ENCODE measurements at regions not wholly inside any gene's neighbourhood (a gene's known extent, or its start where the extent isn't known, plus 50 kb on each side); places are given as distances from the start of the nearest gene placed in this dataset.

DNA sequence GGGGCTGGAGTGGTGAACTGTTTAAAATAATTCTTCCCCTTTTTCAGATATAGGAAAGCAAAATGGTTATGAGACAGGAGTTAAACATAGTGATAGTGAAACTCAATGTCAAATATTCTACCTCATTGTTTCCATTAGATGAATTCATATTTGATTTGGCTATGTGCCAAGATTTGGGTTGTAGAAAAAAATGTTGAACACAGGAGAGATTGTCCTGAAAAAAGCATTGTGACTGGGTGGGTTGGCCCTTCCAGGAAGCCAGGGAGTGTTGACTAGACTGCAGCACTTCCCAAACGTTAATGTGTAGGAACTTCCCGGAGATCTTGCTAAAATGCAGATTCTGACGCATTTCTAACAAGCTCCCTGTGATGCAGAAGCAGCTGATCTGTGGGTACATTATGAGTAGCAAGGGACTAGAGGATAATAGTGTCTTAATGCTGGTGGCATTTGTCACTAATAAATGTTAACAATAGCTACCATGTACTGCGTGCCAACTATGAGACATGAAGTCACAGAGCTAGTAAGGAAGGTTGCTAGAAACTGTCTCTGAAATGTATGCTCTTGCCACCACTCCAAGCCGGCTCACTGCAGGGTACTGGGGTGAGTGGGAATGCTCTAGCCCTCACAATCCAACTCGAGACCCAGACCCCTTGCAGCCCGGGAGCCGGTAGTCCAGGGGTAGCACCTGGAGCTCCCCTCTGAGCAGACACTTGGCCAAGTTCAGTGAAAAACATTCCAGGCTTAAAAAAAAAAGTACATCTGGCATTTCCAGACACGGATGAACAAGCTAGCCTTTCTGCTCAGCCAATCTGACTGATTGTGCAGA is 120.6 kb downstream of the CD47 start:
- no peak for DNase-seq (ENCODE audit: low read depth)

DNA sequence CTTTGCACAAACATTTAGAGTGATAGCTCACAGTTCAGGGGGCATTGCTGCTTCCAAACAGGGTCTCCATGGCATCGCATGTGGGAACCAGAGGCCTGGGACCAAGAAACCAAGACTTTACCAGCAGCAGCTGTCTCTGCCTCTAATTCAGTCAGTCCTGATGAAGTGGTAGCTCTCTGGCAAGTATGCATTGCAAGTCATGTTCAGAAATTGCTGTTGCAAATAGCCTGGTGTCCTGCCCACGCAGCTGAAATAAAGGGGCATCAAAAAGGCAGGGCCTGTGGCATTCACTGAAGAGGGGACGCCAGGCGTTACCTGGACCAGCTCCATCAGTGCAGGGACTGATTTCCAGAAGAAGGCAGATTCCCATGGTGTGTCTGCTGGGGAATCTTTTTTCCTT is 121.3 kb downstream of the CD47 start:
- DNase-seq (ENCODE audit: low read depth), result no peak

DNA sequence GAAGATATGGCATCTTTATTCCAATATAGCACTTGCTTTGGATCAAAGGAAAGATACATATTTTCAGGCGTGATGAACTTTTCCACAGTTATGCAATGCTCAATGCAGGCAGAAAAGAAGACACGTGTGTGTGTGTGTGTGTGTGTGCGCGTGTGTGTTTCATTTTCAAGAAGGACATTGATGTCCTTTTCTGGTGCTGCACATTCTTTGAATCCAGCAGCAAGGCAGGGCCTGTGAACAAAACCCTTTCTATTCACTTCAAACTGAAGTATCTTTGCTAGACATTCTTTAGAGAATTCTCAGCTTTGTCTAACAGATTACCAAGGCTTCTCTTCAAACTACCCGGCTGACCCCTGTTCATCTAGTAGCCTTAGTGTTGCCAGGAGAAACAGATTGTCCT is 124.6 kb downstream of the CD47 start:
- no peak for DNase-seq (ENCODE audit: low read depth)

DNA sequence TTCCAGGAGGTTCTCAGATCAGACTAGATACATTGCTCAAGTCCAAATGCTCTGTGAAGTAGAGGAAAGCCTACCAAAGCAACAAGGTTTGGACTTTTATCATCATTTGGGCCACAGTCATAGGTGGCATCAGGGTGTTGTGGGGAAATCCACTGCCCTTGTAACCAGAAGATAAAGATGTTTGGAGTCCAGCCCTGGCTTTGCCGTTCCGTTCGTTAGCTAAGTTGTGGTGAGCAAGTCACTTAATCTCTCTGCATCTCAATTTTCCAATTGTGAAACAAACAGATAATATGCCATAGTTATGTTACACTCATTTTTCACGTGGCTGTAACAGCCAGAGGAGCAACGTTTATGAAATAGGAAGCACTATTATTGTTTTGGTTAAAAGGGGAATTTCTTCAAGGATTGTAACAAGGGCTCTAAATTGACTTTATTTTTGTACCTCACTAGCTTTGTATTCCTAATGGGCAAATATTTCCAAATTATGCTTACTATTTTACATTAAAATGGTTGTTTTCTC is 125.6 kb downstream of the CD47 start:
- no peak for DNase-seq (ENCODE audit: low read depth)

DNA sequence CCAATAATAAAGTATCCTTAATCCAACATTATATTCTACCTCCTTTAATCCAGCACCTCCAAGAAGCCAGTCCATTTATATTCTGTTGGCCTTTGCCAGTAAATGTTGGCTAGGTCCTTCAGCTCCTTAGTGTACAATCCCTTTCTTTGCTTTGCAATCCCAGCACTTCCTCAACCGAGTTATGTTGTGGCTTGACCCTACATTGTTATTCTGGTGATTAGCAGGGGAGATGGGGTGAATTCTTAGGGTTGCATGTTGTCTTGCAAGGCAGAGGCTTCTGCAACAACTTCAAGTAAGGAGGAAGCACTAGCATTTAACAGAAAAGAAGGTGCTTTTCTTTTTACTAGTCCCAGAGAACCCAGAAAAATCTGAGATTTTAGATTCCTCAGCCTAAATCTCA is 127.2 kb downstream of the CD47 start:
- no peak for DNase-seq (ENCODE audit: low read depth)

DNA sequence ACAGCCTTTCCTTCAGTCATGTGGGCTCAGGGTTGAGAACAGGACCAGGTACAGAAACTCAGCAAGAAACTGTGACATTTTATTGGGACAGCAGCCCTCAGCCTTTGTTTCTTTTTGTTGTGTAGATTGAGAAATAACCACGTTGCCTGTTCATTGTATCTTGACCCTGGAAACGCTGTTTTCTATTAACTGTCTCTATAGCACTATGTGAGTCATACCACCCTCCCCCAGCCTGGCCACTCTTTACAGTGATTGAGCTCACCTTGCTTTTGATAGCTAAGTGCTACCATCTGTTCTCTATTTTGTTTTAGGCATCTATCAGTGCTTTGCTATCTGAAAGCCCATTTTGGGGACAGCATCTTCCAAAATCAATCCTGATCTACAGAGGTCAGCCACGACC is 127.9 kb downstream of the CD47 start:
- DNase-seq (ENCODE audit: low read depth), result no peak

DNA sequence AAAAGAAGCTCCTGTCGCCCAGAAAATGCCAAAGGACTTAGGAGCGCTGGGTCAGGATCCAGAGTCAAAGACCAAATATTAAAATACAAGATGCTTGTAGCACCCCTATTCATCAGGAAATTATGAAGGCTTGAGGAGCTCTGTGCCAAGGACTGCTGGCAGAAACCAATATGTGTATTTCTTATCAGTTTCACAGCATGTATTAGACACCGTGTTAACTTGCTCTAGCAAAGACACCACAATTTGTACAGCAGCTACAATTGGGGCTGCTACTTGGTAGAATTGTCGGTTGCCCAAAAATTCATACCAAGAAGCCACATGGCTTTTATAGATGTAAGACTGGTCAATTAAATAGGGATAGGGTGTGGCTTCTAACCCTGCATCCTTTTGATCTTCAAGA is 128.8 kb downstream of the CD47 start:
- DNase-seq (ENCODE audit: low read depth), result no peak

DNA sequence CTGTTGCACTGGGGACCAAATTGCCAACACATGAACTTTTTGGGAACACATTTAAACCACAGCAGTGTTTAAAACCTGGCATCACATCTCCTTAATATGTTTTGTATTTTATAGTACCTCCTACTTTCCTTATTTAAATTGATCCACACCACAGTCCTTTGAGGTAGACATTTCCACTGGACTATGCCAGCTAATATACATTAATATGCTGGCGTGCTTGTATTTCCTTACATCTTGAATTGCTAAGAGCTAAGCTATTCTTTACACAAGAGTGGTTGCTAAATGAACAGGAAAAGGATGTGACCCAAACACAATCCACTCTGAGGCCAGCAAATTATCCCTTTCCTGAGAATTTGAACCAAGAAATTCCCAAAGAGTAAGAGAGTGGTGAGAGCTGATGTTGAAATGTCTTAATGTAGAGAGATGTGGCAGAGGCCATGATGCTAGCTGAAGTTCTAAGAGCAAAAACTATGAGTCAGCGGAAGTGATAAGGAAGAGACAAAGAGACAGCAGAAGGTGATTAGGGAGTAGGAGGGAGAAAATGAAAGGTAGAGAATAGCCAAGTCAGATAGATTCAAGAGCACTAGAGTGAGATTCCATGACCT is 131.2 kb downstream of the CD47 start:
- no peak for DNase-seq (ENCODE audit: low read depth)

DNA sequence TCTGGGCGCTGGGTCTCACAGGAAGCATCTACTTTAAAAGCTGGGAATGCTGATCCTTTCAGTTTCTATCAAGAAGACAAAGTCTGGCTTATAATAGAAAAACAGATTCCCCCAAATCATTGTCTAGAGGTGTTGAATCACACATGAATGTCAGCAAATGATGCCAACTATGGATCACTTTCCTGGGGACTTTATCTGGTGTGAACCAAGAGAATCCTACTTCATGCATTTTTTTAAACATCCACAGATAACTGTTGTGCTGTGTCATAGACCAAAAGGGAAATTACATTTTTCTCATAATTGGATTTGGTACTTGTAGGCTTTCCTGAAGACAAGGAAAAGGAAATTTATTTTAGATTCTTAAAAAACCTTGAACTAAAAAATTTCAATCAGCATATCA is 132.7 kb downstream of the CD47 start:
- no peak for DNase-seq (ENCODE audit: low read depth)

DNA sequence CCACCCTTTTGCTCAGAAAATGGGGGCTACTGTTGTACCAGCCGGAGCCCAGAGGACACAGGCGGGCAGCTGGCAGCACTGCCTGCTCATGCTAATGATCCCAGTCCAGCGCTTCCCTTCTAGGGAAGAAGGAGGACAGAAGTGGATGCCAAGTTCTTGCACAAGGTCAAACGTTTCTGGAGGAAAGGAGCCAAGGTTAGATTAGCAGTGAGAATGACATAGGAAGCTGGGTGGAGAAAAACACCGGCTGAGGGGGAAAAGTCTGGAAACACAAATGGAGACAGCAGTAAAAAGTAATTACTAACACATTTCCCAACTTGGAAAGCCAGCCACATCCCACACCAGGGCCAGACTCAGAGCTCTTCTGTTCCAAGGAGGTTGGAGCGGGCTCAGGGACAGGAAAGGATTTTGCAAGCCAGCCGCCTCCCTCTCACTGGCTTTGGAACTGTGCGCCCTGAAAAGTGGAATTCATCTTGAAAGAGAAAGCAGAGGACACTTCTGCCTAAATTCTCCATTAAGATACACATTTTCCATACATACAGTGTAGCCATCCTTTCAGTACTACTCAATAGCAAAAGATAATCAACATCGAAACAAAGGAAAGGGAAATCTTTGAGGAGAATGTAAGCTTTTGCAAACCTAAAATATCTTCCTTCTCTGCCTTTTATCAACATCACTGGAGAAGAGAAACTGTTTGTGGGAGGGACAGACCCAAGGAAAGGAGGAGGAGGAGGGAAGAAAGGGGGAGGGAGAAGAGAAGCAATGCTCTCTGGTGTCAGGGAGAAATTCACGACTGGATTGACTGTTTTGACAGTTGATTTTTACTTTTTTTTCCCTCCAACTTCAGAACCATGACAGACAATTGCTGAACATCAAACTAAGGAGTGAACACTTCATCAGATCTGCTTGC is 133.6 kb downstream of the CD47 start:
- DNase-seq (ENCODE audit: low read depth), result no peak

DNA sequence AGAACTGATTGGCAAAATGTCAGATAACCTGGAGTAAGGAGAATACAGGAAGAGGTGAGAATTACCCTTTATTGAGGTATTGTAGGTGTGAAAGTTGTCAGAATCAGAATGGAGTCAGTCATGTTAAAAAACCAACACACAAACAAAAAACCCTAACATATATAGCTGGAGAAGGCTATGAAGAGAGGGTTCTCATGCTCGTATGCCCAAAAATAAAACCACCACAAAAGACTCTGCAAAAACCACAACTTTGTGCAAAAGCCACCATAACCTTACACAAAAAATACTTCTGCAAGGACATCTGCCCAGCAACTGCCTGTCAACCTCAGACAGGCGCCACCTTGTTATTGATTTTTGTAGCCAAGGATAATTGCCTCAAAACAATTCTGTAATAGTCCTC is 136.0 kb downstream of the CD47 start:
- DNase-seq (ENCODE audit: low read depth), result no peak

DNA sequence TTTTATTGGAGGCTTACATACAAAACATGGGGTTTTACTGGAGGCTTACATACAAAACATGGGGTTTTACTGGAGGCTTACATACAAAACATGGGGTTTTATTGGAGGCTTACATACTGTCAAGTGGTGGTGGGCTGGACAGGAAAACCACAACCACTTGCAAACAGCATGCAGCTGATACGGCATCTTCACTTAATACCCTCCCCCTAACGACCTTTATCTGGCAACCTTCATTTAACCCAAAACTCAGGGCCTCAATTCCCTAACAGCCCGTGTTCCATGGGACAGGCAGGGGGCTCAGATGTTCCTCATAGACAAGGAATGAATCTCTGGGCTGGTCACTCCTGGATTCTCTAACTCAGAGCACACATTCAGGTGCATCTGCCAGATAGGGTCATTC is 137.1 kb downstream of the CD47 start:
- no peak for DNase-seq (ENCODE audit: low read depth)

DNA sequence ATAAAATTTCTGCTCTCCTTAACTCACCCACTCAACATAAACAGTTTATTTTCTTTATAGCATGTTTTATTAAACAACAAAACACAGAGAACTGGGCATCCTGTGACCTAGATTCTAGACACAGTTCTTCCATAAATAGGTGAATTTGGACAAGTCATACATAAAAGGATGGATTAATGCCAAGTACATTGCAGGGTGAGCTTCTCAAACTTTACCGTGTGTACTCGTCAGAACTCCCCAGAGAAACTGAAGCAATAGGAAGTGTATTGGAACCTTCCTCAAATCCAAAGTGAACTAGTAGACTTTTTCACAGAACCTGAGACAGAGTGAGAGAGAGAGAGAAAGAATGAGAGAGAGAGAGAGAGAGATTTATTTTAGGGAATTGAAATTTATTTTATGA is 139.7 kb downstream of the CD47 start:
- DNase-seq (ENCODE audit: low read depth), result no peak

DNA sequence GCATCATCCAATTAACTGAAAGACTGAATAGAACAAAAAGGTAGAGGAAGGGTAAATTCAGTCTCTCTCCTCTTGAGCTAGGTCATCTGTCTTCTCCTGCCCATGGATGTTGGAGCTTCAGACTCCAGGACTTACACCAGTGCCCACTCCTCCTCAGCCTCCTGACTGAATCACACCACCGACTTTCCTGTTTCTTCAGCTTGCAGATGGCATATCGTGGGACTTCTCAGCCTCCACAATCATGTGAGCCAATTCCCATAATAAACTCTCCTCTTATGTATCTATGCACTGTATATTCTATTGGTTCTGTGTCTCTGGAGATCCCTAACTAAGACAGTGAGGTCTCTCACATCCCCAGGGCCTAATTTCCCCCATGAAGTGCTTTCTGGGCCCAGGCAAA is 140.4 kb downstream of the CD47 start:
- DNase-seq (ENCODE audit: low read depth), result no peak

DNA sequence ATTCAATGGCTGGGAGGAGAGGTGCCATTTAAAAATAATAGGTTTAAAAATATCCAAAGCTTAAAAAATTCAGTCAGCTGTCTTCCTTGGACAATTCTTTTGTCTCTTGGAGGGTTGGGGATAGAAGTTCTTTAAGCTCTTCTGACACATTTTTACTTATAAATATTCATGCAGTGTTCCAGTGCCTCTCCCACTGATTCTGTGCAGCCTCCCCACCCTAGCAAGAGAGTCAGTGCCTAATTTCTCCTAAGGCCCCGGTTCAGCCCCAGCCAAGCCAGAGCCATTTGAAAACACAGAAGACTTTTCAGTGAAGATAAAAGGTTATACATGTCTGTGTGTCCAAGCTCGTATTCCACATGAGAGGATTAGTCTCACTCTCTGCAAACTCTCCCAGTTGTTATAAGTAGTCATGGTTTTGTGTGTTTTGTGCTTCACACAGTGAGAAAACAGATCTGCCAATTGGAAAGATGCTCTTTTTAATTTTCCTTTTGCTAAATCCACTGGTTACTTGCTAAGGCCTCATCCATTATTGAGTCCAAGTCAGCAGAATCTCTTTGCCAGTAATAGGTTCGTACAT is 141.3 kb downstream of the CD47 start:
- no peak for DNase-seq (ENCODE audit: low read depth)

DNA sequence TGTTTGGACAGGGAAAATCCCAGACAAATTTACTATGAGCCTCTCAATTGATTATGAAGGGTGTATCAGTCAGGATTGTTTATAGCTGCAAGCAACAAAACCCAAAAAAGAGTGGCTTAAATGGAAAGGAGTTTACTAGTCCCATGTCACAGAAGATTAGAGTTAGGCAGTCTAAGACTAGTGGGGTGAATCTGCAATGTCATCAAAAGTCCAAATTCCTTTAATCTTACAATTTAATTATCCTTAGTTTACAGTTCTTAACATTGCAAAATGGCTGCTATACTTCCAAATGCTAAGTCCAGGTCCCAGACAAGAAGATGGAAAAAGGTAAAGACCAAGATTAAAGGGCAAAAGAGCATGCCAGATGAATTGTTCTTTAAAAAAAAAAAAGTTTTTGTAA is 143.6 kb downstream of the CD47 start:
- no peak for DNase-seq (ENCODE audit: low read depth)

DNA sequence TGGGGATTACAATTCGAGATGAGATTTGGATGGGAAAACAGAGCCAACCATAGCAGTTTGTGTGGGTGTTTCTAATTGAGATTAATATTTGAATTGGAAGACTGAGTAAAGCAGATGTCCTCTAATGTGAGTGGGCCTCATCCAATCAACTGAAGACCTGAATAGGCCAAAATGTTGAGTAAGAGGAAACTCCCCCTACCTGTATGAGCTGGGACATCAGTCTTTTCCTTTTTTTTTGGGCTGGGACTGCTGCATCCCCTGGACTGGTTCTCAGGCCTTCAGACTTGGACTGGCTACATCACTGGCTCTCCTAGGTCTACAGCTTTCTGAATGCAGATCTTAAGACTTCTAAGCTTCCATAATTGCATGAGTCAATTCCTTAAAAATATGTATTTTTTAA is 144.1 kb downstream of the CD47 start:
- no peak for DNase-seq (ENCODE audit: low read depth)

DNA sequence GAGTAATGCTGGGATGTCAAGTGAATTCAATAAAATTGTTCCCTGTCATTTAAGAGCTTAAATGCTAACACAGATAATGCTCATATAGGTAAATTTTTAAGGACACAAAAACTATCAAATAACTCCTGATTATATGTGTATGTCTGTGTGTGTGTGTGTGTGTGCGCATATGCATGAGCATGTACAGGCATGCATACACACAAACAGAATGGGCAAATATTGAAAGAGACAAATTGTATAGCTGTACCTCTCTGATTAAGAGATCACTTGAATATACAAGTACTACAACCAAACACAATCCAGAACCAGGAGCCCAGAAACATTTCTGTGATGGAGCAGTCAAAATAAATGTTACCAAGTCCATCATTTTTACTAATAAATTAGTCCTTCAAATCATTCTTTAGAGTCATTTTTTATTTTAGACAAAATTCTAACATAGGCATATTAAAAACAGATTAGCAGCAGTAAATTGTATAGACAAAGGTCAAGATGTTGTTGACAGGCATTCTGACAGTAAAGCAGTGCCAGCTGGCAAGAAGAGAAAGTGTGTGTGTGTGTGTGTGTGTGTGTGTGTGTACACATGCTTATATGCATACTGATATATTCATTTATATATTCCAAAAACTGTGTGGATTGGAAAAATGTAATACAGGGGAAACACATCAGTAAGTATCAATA is 145.3 kb downstream of the CD47 start:
- no peak for DNase-seq (ENCODE audit: low read depth)

DNA sequence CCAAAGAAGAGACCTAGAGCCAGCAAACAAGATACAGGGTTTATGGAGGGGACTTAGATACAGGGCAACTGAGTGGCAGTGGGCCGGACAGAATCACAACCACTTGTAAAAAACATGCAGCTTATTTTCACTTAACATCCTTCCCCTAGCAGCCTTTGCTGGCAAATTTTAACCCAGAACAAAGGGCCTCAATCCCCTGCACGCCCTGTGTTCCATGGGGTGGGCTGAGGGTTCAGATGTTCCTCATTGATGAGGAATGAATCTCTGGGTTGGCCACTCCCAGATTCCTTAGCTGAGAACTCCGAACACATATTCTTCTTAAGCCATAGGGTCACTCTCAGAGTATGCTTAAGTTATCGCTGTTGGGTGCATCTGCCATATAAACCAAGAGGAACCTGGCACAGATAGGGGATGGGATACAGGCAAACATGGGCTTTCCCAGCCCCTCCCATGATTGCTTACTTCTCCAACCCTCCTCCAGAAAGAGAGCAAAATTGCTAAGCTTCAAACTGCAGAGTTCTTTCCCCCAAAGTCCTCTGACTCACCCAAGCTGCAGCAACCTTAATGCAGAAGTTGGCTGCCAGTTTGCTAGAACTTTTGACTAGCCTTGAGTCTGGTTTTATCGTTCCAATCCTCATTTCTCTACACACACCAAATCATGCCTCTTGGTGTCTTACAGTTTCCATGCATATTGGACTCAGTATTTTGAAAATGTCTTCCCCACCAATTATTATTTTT is 146.9 kb downstream of the CD47 start:
- no peak for DNase-seq (ENCODE audit: low read depth)

DNA sequence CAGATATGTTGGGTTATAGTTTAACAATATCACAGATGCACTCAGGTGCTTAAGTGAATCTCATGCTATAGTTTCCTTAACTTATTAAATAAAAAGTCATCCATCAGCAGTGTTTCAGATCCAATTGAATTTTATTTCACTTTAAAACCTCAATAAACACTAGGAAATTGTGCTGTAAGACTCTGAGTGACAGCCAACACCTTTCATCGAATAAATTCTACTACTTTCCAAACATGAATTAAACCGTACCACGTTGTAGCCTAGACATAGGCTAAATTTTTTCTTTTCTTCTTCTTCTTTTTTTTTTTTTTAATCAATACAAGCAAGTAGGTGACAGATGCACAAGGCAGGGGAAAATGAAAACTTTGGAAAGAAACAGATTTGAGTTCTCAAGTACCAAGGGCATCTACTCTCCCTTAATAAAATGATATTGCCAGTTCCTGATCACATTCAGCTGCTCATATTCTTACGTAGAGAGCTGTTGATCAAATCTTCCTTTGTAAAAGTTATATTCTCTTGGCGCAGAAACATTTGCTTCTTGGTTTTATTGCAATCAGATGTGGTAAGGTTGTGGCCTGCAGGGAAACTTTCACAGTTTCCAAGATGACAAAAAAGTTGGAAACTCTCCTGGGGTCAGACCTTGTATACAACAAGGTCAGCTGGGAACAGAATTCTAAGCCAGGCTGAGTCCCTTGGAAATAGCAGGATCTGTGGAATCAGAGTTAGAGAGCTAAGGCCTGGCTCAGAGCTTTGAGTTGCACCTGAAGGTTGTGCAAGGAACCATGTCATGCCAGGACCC is 147.7 kb downstream of the CD47 start:
- no peak for DNase-seq (ENCODE audit: low read depth)
